Dendritic cell treated with granulocyte-macrophage colony-stimulating factor and Interleukin-4, amounts not matched to agents 40 ng/mL and 50 ng/mL, for 4 days (primary cell): ENCODE measurements at regions not wholly inside any gene's neighbourhood (a gene's known extent, or its start where the extent isn't known, plus 50 kb on each side); places are given as distances from the start of the nearest gene placed in this dataset.

ENCODE experiments used
- H3K27ac Mint-ChIP-seq: one replicate; pipeline ENCODE4 v1.8.0; 2022; ENCODE audit warnings: mild to moderate bottlenecking, mixed read lengths
- H3K27me3 Mint-ChIP-seq: one replicate; pipeline ENCODE4 v1.8.0; 2022; ENCODE audit warnings: mild to moderate bottlenecking, mixed read lengths
- H3K36me3 Mint-ChIP-seq: one replicate; pipeline ENCODE4 v1.8.0; 2022; ENCODE audit warnings: low read depth, mixed read lengths
- H3K4me1 Mint-ChIP-seq: one replicate; pipeline ENCODE4 v1.8.0; 2022; ENCODE audit warnings: low read depth, mixed read lengths
- H3K4me3 Mint-ChIP-seq: one replicate; pipeline ENCODE4 v1.8.0; 2022; ENCODE audit warnings: mild to moderate bottlenecking, moderate library complexity, mixed read lengths
- H3K9me3 Mint-ChIP-seq: one replicate; pipeline ENCODE4 v1.8.0; 2022; ENCODE audit warnings: mixed read lengths
- intact Hi-C: fragments of 100-400 bp; cut with micrococcal nuclease; formaldehyde crosslinking; loops from one replicate; pipeline ENCODE4 v1.15.0; 2022

GRCh38 chr4:144363890-144364289, 223.4 kb upstream of the GYPA start:
- Mint-ChIP-seq H3K36me3 (no peaks in the 10 kb centered on the region), H3K4me1 (no peaks in the 10 kb centered on the region), H3K27ac (no peak overlapping the region), H3K9me3 (no peaks in the 10 kb centered on the region), H3K27me3 (peaks cover 6% of the 10 kb centered on the region), H3K4me3 (no peak overlapping the region)
- intact Hi-C loops = no loop called here

- no peaks in the 10 kb centered on the region for H3K36me3 Mint-ChIP-seq
These were observed 225.9 kb upstream of the GYPA start for GRCh38 chr4:144366425-144366824.

GRCh38 chr4:144371485-144371884, 231.0 kb upstream of the GYPA start:
- intact Hi-C loops = no loop called here
- no peak overlapping the region for H3K4me3 Mint-ChIP-seq
- H3K27me3 Mint-ChIP-seq = peaks cover 5% of the 10 kb centered on the region
- no peak overlapping the region for H3K27ac Mint-ChIP-seq
- H3K4me1 Mint-ChIP-seq = no peaks in the 10 kb centered on the region
- H3K36me3 Mint-ChIP-seq = no peaks in the 10 kb centered on the region
- H3K9me3 Mint-ChIP-seq = no peaks in the 10 kb centered on the region

More at GRCh38 chr4:144366425-144366824, 225.9 kb upstream of the GYPA start:
- H3K9me3 Mint-ChIP-seq = no peaks in the 10 kb centered on the region
- H3K27me3 Mint-ChIP-seq = peaks cover 1% of the 10 kb centered on the region
- no peak overlapping the region for H3K27ac Mint-ChIP-seq
- H3K4me3 Mint-ChIP-seq = no peak overlapping the region
- intact Hi-C loops = no loop called here
- H3K4me1 Mint-ChIP-seq = no peaks in the 10 kb centered on the region

GRCh38 chr4:144374065-144374464, 233.5 kb upstream of the GYPA start:
- Mint-ChIP-seq H3K27ac (no peak overlapping the region), H3K9me3 (no peaks in the 10 kb centered on the region), H3K27me3 (peaks cover 5% of the 10 kb centered on the region), H3K36me3 (no peaks in the 10 kb centered on the region), H3K4me1 (no peaks in the 10 kb centered on the region), H3K4me3 (no peak overlapping the region)
- intact Hi-C loops = no loop called here

GRCh38 chr4:144376866-144377265, 236.3 kb upstream of the GYPA start:
- H3K36me3 Mint-ChIP-seq = no peaks in the 10 kb centered on the region
- H3K27me3 Mint-ChIP-seq = peaks cover 3% of the 10 kb centered on the region
- intact Hi-C loops = no loop called here
- H3K27ac Mint-ChIP-seq = no peak overlapping the region
- no peak overlapping the region for H3K4me3 Mint-ChIP-seq
- H3K4me1 Mint-ChIP-seq = no peaks in the 10 kb centered on the region
- peaks cover 7% of the 10 kb centered on the region for H3K9me3 Mint-ChIP-seq

- no peaks in the 10 kb centered on the region for H3K36me3 Mint-ChIP-seq
- H3K4me1 Mint-ChIP-seq = no peaks in the 10 kb centered on the region
- no peak overlapping the region for H3K4me3 Mint-ChIP-seq
- no peak overlapping the region for H3K27ac Mint-ChIP-seq
- no peaks in the 10 kb centered on the region for H3K27me3 Mint-ChIP-seq
- H3K9me3 Mint-ChIP-seq = peaks cover 49% of the 10 kb centered on the region
- intact Hi-C loops = no loop called here
These were observed 243.9 kb upstream of the GYPA start for GRCh38 chr4:144384408-144384807.

- Mint-ChIP-seq H3K9me3 (no peaks in the 10 kb centered on the region), H3K27me3 (no peaks in the 10 kb centered on the region), H3K4me3 (no peak overlapping the region), H3K36me3 (no peaks in the 10 kb centered on the region), H3K4me1 (no peaks in the 10 kb centered on the region), H3K27ac (no peak overlapping the region)
- intact Hi-C loops = no loop called here
These were observed 246.0 kb upstream of the HHIP start for GRCh38 chr4:144399927-144400326.

- intact Hi-C loops = no loop called here
- no peak overlapping the region for H3K27ac Mint-ChIP-seq
- H3K36me3 Mint-ChIP-seq = no peaks in the 10 kb centered on the region
- no peaks in the 10 kb centered on the region for H3K4me1 Mint-ChIP-seq
- H3K4me3 Mint-ChIP-seq = no peak overlapping the region
- H3K9me3 Mint-ChIP-seq = no peaks in the 10 kb centered on the region
- no peaks in the 10 kb centered on the region for H3K27me3 Mint-ChIP-seq
These were observed 243.8 kb upstream of the HHIP start for GRCh38 chr4:144402176-144402575.

GRCh38 chr4:144402999-144403398, 243.0 kb upstream of the HHIP start:
- H3K27ac Mint-ChIP-seq = no peak overlapping the region
- intact Hi-C loops = no loop called here
- H3K4me3 Mint-ChIP-seq = no peak overlapping the region
- H3K9me3 Mint-ChIP-seq = no peaks in the 10 kb centered on the region
- H3K4me1 Mint-ChIP-seq = no peaks in the 10 kb centered on the region
- H3K27me3 Mint-ChIP-seq = no peaks in the 10 kb centered on the region
- no peaks in the 10 kb centered on the region for H3K36me3 Mint-ChIP-seq

GRCh38 chr4:144403893-144404292, 242.1 kb upstream of the HHIP start:
- Mint-ChIP-seq H3K4me3 (no peak overlapping the region), H3K36me3 (no peaks in the 10 kb centered on the region), H3K27ac (no peak overlapping the region), H3K4me1 (no peaks in the 10 kb centered on the region), H3K27me3 (no peaks in the 10 kb centered on the region), H3K9me3 (no peaks in the 10 kb centered on the region)
- intact Hi-C loops = no loop called here

GRCh38 chr4:144409525-144409924, 236.4 kb upstream of the HHIP start:
- H3K27ac Mint-ChIP-seq = no peak overlapping the region
- intact Hi-C loops = no loop called here
- no peaks in the 10 kb centered on the region for H3K4me1 Mint-ChIP-seq
- no peaks in the 10 kb centered on the region for H3K27me3 Mint-ChIP-seq
- H3K9me3 Mint-ChIP-seq = no peaks in the 10 kb centered on the region
- H3K4me3 Mint-ChIP-seq = no peak overlapping the region
- H3K36me3 Mint-ChIP-seq = no peaks in the 10 kb centered on the region

- Mint-ChIP-seq H3K27ac (no peak overlapping the region), H3K27me3 (no peaks in the 10 kb centered on the region), H3K4me1 (no peaks in the 10 kb centered on the region), H3K9me3 (no peaks in the 10 kb centered on the region), H3K4me3 (no peak overlapping the region), H3K36me3 (no peaks in the 10 kb centered on the region)
- intact Hi-C loops = no loop called here
These were observed 235.6 kb upstream of the HHIP start for GRCh38 chr4:144410230-144410783.

GRCh38 chr4:144411119-144411518, 234.8 kb upstream of the HHIP start:
- H3K4me3 Mint-ChIP-seq = no peak overlapping the region

GRCh38 chr4:144411700-144412099, 234.3 kb upstream of the HHIP start:
- no peaks in the 10 kb centered on the region for H3K9me3 Mint-ChIP-seq
- no peak overlapping the region for H3K27ac Mint-ChIP-seq
- intact Hi-C loops = no loop called here
- H3K4me3 Mint-ChIP-seq = no peak overlapping the region
- no peaks in the 10 kb centered on the region for H3K27me3 Mint-ChIP-seq
- no peaks in the 10 kb centered on the region for H3K4me1 Mint-ChIP-seq
- no peaks in the 10 kb centered on the region for H3K36me3 Mint-ChIP-seq

More at GRCh38 chr4:144411119-144411518, 234.8 kb upstream of the HHIP start:
- intact Hi-C loops = no loop called here
- no peaks in the 10 kb centered on the region for H3K9me3 Mint-ChIP-seq
- H3K36me3 Mint-ChIP-seq = no peaks in the 10 kb centered on the region
- H3K27ac Mint-ChIP-seq = no peak overlapping the region
- no peaks in the 10 kb centered on the region for H3K4me1 Mint-ChIP-seq
- no peaks in the 10 kb centered on the region for H3K27me3 Mint-ChIP-seq

GRCh38 chr4:144421056-144421455, 224.9 kb upstream of the HHIP start:
- no peaks in the 10 kb centered on the region for H3K9me3 Mint-ChIP-seq
- intact Hi-C loops = no loop called here
- no peak overlapping the region for H3K27ac Mint-ChIP-seq
- no peaks in the 10 kb centered on the region for H3K27me3 Mint-ChIP-seq
- no peaks in the 10 kb centered on the region for H3K36me3 Mint-ChIP-seq
- no peak overlapping the region for H3K4me3 Mint-ChIP-seq
- H3K4me1 Mint-ChIP-seq = no peaks in the 10 kb centered on the region
